ENCODE measurements at regions not wholly inside any gene's neighbourhood (a gene's known extent, or its start where the extent isn't known, plus 50 kb on each side); places are given as distances from the start of the nearest gene placed in this dataset.

GRCh38 chr2:19041434-19042041 is 316.9 kb downstream of the OSR1 start:
- Histone ChIP-seq H3K27me3 (no peaks in the 10 kb centered on the region), H3K9me3 (no peaks in the 10 kb centered on the region), H3K4me1 (peaks cover 3 to 21% (median 21%) of the 10 kb centered on the region in 3 donors), H3K36me3 (no peaks in the 10 kb centered on the region), H3K27ac (no peak overlapping the region), H3K4me3 (no peak overlapping the region)
- 80 to 85% methylated on average over 5 of the region's 5 CpGs for WGBS, 2 donors
- intact Hi-C loops (cut with DNase I), result no loop called here
- DNase-seq (no peak), ATAC-seq (no peak), FAIRE-seq (no peak)
- TF ChIP-seq CTCF (IDR thresholded peaks at IDR 0.05), result no peak

- Histone ChIP-seq H3K27ac (no peak overlapping the region), H3K4me3 (no peak overlapping the region), H3K9me3 (no peaks in the 10 kb centered on the region), H3K4me1 (peaks cover 0 to 8% (median 5%) of the 10 kb centered on the region in 3 donors), H3K36me3 (no peaks in the 10 kb centered on the region), H3K27me3 (no peaks in the 10 kb centered on the region)
- DNase-seq, result no peak
- ATAC-seq, result peak in 1 of 4 donors; percentile 30
- intact Hi-C loops (cut with DNase I), result no loop called here
- no peak for TF ChIP-seq CTCF (IDR thresholded peaks at IDR 0.05)
- FAIRE-seq, result no peak
- 58 to 59% methylated on average over 3 of the region's 3 CpGs for WGBS, 2 donors
Observed at GRCh38 chr2:19038071-19039015, 320.1 kb downstream of the OSR1 start.

DNA sequence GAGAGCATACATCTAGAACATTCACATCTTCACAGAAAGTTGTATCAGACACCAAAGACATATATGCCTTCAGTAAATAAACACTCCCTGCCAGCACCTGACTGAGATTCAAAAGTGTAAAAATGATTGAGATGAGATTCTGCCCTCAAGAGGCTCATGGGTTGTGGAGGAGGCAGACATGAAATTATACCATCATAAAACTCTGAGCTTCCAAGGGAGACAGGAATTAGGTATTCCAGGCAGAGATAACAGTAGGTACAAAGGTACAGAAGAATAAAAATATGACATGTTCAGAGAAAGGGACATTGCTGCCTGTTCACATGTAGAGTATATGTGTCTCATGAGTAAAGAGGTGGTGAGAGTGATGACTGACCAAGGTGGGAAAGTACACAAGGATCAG is 322.3 kb downstream of the OSR1 start:
- DNase-seq, result no peak
- Histone ChIP-seq H3K27ac (no peak overlapping the region), H3K4me3 (no peak overlapping the region), H3K27me3 (no peaks in the 10 kb centered on the region), H3K9me3 (no peaks in the 10 kb centered on the region), H3K4me1 (no peaks in the 10 kb centered on the region), H3K36me3 (no peaks in the 10 kb centered on the region)
- no peak for FAIRE-seq
- intact Hi-C loops (cut with DNase I), result no loop called here
- no peak for ATAC-seq
- TF ChIP-seq CTCF (IDR thresholded peaks at IDR 0.05), result no peak

- no peaks in the 10 kb centered on the region for H3K9me3 ChIP-seq
- 85 to 89% methylated on average over 3 of the region's 3 CpGs for WGBS, 2 donors
- no peaks in the 10 kb centered on the region for H3K27me3 ChIP-seq
- DNase-seq (no peak), FAIRE-seq (no peak), ATAC-seq (peak in 3 of 4 donors; percentile 38 to 58 (median 52))
- H3K27ac ChIP-seq, result no peak overlapping the region
- intact Hi-C loops (cut with DNase I), result no loop called here
- no peak for TF ChIP-seq CTCF (IDR thresholded peaks at IDR 0.05)
- no peaks in the 10 kb centered on the region for H3K4me1 ChIP-seq
- H3K4me3 ChIP-seq, result no peak overlapping the region
- no peaks in the 10 kb centered on the region for H3K36me3 ChIP-seq
Observed at GRCh38 chr2:19035238-19035637, 323.2 kb downstream of the OSR1 start.

- no peak overlapping the region for H3K4me3 ChIP-seq
- ATAC-seq (no peak), DNase-seq (no peak), FAIRE-seq (no peak)
- intact Hi-C loops (cut with DNase I), result no loop called here
- H3K36me3 ChIP-seq, result no peaks in the 10 kb centered on the region
- no peaks in the 10 kb centered on the region for H3K4me1 ChIP-seq
- no peaks in the 10 kb centered on the region for H3K9me3 ChIP-seq
- 88% methylated on average over 3 of the region's 3 CpGs for WGBS, 2 donors
- no peaks in the 10 kb centered on the region for H3K27me3 ChIP-seq
- H3K27ac ChIP-seq, result no peak overlapping the region
- no peak for TF ChIP-seq CTCF (IDR thresholded peaks at IDR 0.05)
Observed at GRCh38 chr2:19033240-19033639, 325.2 kb downstream of the OSR1 start.

Data from pancreas (tissue), 10 donors.